Panc1 (cell line): ENCODE measurements at regions not wholly inside any gene's neighbourhood (a gene's known extent, or its start where the extent isn't known, plus 50 kb on each side); places are given as distances from the start of the nearest gene placed in this dataset.
"Not testable (repeated sequence)": the region's sequence is repeated elsewhere in the genome, so short reads cannot be mapped to it uniquely, and the experiment has no call there.

ENCODE experiments used
- CTCF ChIP-seq: fragments of 450-650 bp; IDR thresholded peaks from 2 replicates; pipeline ENCODE4 v1.5.1; 2017; ENCODE audit warnings: mild to moderate bottlenecking
- TCF7L2 ChIP-seq: IDR thresholded peaks from 2 replicates; pipeline ENCODE4 v1.6.1; 2011; ENCODE audit warnings: mild to moderate bottlenecking, low read depth, low read length, inconsistent platforms

- not testable (repeated sequence) for TF ChIP-seq TCF7L2, CTCF
Observed at GRCh38 chr4:152051332-152051731, 290.5 kb upstream of the GATB start.
